ENCODE measurements at regions not wholly inside any gene's neighbourhood (a gene's known extent, or its start where the extent isn't known, plus 50 kb on each side); places are given as distances from the start of the nearest gene placed in this dataset.

- in situ Hi-C loops (cut with MboI; ENCODE audit: low sequenced_read_pairs in 4 of 4), result no loop called here
- Histone ChIP-seq H3K9me3 (no peaks in the 10 kb centered on the region), H3K36me3 (no peaks in the 10 kb centered on the region), H3K4me3 (no peak overlapping the region), H3K4me1 (no peaks in the 10 kb centered on the region), H3K27me3 (no peaks in the 10 kb centered on the region), H3K27ac (no peak overlapping the region)
- DNase-seq (no peak), ATAC-seq (no peak)
- no peak for TF ChIP-seq POLR2A (IDR thresholded peaks at IDR 0.05)
- TF ChIP-seq CTCF (IDR thresholded peaks at IDR 0.05 in 4 of 5, conservative IDR thresholded peaks at IDR 0.05 in 1 of 5), result no peak
- intact Hi-C loops (cut with DNase I; ENCODE audit: low total_unique reads), result no loop called here
Observed at GRCh38 chr4:126427853-126428252, 1113.1 kb downstream of the FAT4 start.

DNA sequence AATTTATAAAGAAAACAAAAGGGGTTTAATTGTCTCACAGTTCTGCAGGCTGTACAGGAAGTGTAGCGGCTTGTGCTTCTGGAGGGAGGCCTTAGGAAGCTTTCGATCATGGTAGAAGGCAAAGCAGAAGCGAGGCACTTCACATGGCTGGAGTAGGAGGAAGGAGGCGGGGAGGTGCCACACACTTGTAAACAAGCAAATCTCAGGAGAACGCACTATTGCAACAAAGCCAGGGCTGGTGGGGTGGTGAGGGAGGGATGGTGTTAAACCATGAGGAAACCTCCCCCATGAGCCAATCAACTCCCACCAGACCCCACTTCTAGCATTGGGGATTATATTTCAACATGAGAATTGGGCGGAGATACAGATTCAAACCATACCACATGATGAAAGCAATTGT lies 1116.3 kb downstream of the FAT4 start:
- H3K27ac ChIP-seq, result no peak overlapping the region
- H3K36me3 ChIP-seq, result no peaks in the 10 kb centered on the region
- H3K27me3 ChIP-seq, result no peaks in the 10 kb centered on the region
- DNase-seq, result no peak
- H3K4me3 ChIP-seq, result no peak overlapping the region
- H3K9me3 ChIP-seq, result no peaks in the 10 kb centered on the region
- in situ Hi-C loops (cut with MboI; ENCODE audit: low sequenced_read_pairs in 4 of 4), result no loop called here
- no peaks in the 10 kb centered on the region for H3K4me1 ChIP-seq
- no peak for TF ChIP-seq POLR2A (IDR thresholded peaks at IDR 0.05)
- TF ChIP-seq CTCF (IDR thresholded peaks at IDR 0.05 in 4 of 5, conservative IDR thresholded peaks at IDR 0.05 in 1 of 5), result no peak
- intact Hi-C loops (cut with DNase I; ENCODE audit: low total_unique reads), result no loop called here
- no peak for ATAC-seq

DNA sequence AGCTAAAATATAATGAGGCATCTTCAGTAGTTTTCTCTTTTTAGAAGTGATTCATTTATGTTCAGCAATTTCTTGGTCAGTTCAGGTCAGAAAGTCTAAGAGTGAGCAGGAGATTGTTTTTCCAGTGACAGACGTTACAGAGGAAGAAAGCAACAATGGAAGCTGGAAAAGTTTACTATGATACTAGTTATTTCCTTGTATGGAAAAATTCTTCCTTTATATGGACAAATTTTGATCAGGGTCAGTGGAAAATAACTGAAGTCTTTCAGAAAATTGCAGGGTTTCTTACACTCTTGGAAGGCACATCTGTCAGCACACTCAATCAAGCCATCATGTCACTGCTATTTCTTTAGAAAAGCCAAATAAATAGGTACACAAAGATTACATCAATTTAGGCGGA lies 1120.7 kb downstream of the FAT4 start:
- in situ Hi-C loops (cut with MboI; ENCODE audit: low sequenced_read_pairs in 4 of 4), result no loop called here
- ATAC-seq (no peak), DNase-seq (no peak)
- Histone ChIP-seq H3K36me3 (no peaks in the 10 kb centered on the region), H3K27ac (no peak overlapping the region), H3K27me3 (no peaks in the 10 kb centered on the region), H3K4me3 (no peak overlapping the region), H3K9me3 (no peaks in the 10 kb centered on the region), H3K4me1 (no peaks in the 10 kb centered on the region)
- TF ChIP-seq POLR2A (IDR thresholded peaks at IDR 0.05), result no peak
- no peak for TF ChIP-seq CTCF (IDR thresholded peaks at IDR 0.05 in 4 of 5, conservative IDR thresholded peaks at IDR 0.05 in 1 of 5)
- intact Hi-C loops (cut with DNase I; ENCODE audit: low total_unique reads), result no loop called here

DNA sequence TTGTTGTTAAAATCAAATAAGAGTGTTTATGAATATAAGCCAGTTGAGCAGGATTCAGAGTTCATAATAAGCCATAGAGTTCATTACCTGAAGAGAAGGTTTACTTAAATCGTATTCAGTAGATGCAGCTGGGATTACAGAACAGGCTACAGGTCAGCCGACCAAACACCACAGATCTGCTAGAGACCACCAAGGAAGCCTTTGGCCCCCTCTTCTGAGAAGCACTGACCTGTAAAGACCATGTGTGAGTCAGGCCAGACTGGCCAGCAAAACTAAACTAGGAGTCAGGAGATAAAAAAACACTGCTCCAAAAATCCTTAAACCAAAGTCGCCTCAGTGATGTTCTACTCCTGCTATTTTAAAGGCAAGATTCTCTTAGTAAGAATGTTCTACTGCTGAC lies 1125.5 kb downstream of the FAT4 start:
- H3K27me3 ChIP-seq, result no peaks in the 10 kb centered on the region
- ATAC-seq (no peak), DNase-seq (no peak)
- no peaks in the 10 kb centered on the region for H3K36me3 ChIP-seq
- H3K9me3 ChIP-seq, result no peaks in the 10 kb centered on the region
- intact Hi-C loops (cut with DNase I; ENCODE audit: low total_unique reads), result no loop called here
- no peak overlapping the region for H3K4me3 ChIP-seq
- no peak for TF ChIP-seq POLR2A (IDR thresholded peaks at IDR 0.05)
- no peak for TF ChIP-seq CTCF (IDR thresholded peaks at IDR 0.05 in 4 of 5, conservative IDR thresholded peaks at IDR 0.05 in 1 of 5)
- no peak overlapping the region for H3K27ac ChIP-seq
- H3K4me1 ChIP-seq, result no peaks in the 10 kb centered on the region
- in situ Hi-C loops (cut with MboI; ENCODE audit: low sequenced_read_pairs in 4 of 4), result no loop called here
